MM.1S (cell line): ENCODE measurements at regions not wholly inside any gene's neighbourhood (a gene's known extent, or its start where the extent isn't known, plus 50 kb on each side); places are given as distances from the start of the nearest gene placed in this dataset.

Experiments
- CTCF ChIP-seq: fragments of 300-600 bp; sonication (generic); IDR thresholded peaks from 2 replicates; pipeline ENCODE4 v1.5.1; 2016; ENCODE audit warnings: antibody characterized with exemption, low read length, mixed read lengths
- EZH2phosphoT487 ChIP-seq: fragments of 300-600 bp; sonication (generic); IDR thresholded peaks from 2 replicates; pipeline ENCODE4 v1.6.1; 2018; ENCODE audit warnings: antibody characterized with exemption, low read length

- TF ChIP-seq CTCF (no peak), EZH2phosphoT487 (no peak)
These were observed 182.4 kb upstream of the TOM1L1 start for GRCh38 chr17:54718286-54718685.
